NCI-H1436 (cell line): ENCODE measurements at regions not wholly inside any gene's neighbourhood (a gene's known extent, or its start where the extent isn't known, plus 50 kb on each side); places are given as distances from the start of the nearest gene placed in this dataset.

Experiments
- DNase-seq: peaks from one replicate; lab custom pipeline; 2025; lab: John Stamatoyannopoulos, UW

DNA sequence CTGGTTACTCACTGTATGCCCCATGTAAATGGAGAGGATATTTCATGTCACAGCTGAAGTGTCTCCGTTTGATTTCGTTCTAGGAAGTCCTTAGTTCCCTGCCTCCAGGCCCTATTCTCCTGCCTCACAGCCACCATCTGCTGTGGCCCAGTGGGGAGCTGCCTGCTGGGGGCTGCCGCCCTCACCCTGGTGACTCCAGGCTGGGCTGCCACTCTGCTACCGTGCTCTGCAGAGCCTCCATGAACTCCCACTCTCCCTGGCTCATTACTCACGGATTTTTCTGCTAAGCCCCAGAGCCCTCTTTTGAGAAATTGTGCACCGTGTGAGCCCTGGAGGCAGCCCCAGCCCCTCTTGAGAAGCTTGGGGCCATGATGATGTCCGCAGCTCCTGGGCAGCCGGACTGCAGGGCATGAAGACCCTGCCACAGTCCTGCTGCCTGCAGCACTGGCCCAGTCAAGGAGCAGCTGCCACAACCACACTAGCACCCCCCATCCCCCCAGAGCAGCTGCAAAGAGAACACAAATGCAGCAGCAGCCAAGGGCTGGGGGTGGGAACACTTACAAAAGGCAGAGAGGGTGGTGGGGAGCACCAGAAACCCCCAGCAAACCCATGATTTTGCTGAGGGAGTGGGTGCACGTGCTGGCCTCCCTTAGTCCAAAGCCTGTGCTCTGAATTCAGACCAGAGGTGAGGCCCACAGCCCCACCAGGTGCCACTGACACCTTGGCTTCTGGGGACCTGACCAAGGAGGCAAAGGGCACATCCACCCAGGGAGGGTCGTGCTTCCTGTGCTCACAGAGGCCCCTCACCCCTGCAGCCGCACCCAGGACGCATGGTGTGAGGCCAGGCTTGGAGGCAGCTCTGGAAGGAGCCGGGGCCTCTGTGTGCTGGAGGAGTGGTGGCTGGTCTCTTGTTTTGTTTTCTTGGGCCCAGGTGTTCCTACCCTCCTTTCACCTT is 270.2 kb upstream of the RAB6C start:
- no peak for DNase-seq

- DNase-seq: no peak
These were observed 269.4 kb upstream of the RAB6C start for GRCh38 chr2:129709956-129710598.

GRCh38 chr2:129710670-129711495 is 268.6 kb upstream of the RAB6C start:
- DNase-seq: no peak

- no peak for DNase-seq
These were observed 267.4 kb upstream of the RAB6C start for GRCh38 chr2:129711816-129712675.

- no peak for DNase-seq
These were observed 266.8 kb upstream of the RAB6C start for GRCh38 chr2:129712676-129712985.

- no peak for DNase-seq
These were observed 266.1 kb upstream of the RAB6C start for GRCh38 chr2:129713337-129713736.

DNA sequence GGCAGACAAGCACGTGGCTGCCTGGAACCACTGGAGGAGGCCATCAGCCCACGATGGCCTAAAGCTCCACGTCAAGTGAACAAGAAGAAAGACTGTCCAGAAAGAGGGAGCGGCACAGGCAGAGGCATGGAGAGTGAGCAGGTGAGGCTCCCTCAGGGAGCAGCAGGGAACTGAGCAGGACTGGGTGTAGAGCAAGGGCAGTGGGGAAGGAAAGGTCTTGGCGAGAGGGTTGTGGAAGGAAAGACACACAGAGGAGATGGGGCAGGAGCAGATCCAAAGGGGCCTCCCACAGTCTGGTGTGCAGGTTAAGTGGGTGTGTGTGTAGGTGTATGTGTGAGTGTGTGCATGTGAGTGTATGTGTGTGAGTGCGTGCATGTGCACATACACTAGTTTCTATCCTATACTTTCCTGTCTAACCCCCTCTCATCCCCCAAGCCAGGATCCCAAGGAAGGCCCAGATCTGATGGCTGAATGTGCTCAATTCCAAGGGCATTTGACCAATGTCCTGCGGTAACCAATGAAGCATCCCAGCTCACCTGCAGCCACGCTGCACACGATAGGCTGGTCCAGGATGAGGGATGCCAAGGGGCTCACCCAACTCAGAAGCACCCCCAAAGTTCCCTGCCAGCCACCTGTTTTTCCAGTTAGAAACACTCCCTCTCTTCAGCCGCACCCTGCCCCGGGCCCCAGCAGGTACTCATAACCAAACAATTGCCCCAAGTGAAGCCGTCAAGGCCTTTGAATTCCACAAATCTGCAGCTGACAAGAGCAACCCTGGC is 262.5 kb upstream of the RAB6C start:
- DNase-seq: no peak

GRCh38 chr2:129717560-129718130 is 261.8 kb upstream of the RAB6C start:
- no peak for DNase-seq

GRCh38 chr2:129719335-129719734 is 260.1 kb upstream of the RAB6C start:
- DNase-seq: no peak

DNA sequence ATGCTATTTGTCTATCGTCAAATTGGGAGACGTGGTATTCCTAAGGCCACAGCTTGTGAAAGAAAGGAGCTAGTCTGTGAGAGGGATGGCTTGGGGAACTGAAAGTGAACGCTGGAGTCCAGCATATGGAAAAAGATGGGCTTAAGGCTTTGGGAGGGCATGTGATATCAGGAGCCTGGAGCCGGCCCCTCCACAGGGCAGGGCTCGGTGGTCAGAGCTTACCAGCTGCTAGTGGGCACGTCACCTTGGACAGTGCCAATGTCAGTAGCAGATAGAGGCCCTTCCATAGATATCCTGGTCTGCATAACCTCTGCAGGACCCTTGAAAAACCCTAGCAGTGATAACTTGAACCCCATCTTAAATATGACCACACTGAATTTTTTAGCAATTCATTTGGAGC is 259.1 kb upstream of the RAB6C start:
- DNase-seq: no peak

- no peak for DNase-seq
These were observed 258.7 kb upstream of the RAB6C start for GRCh38 chr2:129720761-129721160.

- no peak for DNase-seq
These were observed 258.2 kb upstream of the RAB6C start for GRCh38 chr2:129721236-129721635.

DNA sequence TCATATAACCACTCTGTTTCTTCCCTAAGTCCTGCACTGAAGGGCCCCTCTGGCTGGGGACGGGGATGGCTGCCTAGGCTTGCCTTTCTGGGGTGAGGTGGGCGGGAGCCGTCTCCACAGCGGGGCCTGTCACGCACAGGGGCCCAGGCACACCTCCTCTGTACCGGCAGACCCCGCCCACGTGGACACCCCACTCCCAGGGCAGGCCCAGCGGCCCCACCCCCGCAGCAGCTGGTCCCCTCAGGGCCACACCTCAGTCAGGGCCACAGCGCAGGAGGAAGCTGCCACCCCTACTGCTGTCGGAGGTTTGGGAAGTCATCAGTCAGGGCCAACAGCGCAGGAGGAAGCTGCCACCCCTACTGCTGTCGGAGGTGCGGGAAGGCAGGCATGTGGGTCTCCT is 257.6 kb upstream of the RAB6C start:
- no peak for DNase-seq

DNA sequence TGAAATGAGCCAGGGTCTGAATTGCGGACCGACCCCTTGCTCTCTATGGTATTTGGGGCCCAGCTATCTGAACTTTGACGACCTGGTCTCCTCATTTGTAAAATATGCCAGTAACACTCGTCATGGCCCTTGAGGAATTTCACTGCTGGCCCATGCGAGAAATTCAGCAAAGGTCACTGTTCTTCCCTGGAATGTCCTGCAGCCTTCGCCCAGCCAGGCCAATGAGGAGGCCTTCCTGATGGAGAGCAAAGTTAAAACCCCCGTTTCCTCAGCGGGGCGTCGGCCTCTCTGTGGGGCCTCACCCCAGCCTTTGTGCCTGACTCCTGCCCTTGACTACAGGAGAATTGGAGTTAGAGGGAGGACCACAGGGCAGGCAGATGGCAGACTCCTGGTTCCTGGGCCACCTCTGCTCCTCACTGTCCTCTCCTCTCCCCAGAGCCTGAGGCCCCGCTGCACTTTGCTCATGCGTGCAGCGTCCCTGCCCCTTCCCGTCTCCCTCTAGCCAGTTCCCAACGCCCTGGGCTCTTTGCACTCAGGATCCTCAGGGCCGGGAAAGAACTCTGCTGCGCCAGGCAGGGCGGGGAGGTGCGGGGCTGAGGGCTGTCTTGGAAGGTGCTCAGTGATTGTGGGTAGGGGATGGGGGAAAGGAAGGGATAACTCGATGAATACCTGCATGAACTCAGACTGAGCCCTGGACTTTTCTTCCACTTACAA is 257.0 kb upstream of the RAB6C start:
- DNase-seq: no peak

DNA sequence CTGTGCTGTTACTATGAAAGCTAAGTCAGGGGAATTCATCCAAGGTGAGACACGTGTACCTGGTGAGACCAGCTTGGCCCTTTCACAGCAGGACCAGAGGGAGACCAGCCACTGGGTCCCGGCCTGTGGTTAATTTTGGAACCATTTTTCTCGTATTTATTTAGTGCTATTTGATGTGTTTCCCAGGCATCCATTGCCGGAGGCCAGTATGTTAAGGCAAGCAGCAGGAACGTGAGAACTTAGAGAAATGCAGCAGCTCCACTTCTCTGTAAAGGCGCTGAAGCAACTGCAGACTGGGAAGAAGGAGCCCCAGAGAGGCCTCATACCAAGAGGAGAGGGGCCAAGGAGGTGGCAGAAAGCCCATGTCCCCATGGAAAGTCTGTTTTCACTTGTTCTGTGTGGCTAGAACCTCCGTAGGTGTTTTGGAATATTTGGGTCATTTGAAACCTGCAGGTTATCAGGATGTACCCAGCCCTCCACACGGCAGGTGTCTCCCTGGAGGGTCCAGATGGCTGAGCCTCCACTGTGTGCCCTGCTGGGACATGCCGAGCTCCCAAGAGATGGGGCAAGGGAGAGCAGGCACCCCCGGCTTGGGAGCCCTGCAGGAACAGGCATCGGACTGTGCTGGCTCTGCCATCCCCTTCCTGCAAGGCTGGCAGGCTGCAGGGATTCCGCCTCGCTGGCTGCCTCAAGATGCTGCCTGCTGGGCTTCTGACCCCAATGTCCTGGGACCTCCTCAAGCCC is 256.0 kb upstream of the RAB6C start:
- no peak for DNase-seq

DNA sequence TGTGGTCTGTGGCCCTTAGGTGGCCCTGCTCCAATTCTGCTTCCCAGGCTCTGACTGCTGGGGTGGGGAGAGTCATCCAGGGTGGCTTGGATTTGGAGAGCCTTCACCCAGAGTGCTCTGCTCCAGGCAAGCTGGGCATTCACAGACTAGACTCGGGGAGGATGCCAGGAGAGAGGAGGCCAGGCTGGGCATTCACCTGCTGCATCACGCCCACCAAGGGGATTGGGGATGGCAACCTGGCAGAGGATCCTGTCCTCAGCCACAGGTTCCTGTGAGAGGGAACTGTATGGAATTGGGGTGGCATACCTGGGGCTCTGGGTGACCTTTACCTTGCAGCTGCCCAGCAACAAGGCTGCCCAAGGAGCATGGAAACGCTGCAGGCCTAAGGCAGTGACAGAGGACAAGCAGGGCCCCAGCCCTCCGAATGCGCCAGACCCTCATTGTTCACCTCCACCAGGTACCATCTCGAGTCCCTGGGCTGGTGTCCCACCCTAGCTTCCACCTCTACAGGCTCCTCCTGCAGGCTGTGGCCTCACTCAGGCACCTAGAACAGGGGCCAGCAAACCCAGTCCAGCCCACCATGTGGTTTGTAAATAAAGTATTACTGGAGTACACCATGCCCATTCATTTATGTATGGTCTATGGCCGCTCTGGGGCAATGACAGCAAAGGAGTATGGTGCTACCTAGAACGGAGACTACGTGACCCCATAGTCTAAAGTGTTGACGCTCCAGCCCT is 255.3 kb upstream of the RAB6C start:
- DNase-seq: no peak

GRCh38 chr2:129726216-129726615 is 253.2 kb upstream of the RAB6C start:
- DNase-seq: no peak

DNA sequence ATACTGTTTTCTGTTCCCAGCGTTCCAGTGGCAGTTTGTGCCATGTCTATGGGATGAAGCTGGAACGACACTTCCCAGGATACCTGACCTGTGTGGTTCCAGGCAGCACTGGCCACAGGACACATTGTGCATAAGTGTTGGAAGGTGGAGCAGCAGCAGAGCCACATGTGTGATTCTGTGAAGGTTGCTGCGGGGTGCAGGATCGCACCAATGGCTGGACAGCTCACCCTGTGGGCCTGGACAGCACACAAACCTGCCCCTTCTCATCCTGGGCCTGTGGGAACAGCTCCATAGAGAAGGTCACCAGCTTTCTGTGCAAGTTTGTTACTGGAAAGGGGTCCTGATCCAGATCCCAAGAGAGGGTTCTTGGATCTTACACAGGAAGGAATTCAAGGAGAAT is 252.2 kb upstream of the RAB6C start:
- no peak for DNase-seq
